NCI-H1694 (cell line): ENCODE measurements at regions not wholly inside any gene's neighbourhood (a gene's known extent, or its start where the extent isn't known, plus 50 kb on each side); places are given as distances from the start of the nearest gene placed in this dataset.
"Not testable (repeated sequence)": the region's sequence is repeated elsewhere in the genome, so short reads cannot be mapped to it uniquely, and the experiment has no call there.

Experiments
- DNase-seq: peaks from one replicate; lab custom pipeline; 2025; lab: John Stamatoyannopoulos, UW

DNA sequence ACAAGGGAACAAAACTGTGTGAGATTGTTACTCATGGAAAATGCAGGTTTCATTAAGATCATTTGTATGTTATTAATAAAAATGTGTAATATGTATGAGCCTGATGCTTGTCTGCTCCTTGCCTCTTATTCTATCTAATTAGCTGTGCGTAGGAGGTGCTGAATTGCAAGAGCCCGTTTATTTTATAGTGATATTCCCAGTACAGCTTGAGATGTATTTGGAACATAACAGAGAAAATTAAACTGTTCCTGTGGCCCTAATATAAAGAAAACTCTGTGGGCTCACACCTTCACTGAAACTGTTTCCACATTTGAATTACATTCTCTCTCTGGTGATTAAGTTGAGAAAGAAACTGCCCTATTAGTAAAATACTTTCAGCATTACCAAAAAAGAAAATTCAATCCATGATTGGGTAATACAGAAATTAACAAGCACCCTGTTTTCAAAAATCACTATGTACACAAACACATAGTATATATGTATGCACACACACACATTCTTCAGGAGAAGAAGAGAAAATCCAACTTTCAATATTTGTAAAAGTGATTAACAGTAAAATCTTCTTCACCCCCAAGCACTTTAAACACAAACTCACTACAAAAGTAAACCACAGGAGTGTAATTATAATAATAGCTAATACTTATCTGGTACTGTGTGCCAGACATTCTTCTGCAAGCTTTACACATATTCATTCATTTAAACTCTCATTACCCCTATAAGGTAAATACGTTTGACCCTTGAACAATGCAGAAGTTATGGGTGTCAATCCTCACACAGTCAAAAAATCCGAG, 233.2 kb downstream of the PHLDA1 start:
- no peak for DNase-seq

DNA sequence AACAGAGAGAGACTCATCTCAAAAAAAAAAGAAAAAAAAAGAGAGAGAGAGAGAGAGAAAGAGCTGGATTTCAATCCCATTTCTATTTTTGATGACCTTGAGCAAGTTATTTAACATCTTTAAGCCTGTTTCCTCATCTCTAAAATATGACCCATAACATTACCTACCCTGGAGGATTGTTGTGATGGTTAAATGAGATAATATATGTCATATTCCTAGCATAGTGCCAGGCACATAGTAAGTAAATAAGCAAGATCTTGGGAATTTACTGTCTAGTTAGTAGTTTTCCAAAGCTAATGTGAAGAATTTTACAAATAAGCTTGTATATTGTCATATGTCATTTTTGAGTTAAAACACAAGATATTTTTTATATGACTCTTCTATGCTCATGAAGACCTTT, 236.5 kb downstream of the PHLDA1 start:
- DNase-seq, result no peak

DNA sequence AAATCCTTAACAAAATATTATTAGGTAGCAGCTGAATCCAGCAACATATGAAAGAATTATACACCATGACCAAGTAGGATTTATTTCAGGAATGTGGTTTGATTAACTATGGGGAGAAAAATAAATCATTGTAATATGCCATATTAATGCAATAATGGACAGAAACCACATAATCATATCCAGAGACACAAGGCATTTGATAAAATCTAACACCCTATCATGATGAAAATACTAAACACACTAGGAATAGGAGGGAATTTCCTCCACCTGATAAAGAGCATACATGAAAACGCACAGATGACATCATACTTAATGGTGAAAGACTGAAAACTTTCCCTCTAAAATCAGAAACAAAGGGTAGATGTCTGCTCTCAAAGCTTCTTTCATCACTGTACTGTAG, 238.9 kb downstream of the PHLDA1 start:
- no peak for DNase-seq

DNA sequence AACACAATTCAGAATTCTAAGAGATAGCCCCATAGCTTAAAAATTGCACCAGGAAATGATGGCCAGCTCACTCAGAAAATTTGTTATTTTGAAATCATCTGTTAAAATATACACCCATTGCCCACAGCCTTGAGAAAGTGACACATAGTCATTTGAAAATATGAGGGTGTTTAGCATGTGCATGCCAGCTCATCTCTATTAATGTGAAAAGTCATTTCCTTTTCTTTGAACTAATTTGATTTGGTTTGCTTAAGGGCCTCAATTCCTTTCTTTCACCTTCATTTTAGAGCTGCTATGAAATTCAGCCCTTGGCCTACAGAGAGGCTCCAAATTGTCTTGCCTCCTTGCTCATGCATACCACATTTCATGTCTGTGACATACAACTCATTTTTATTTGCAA, 241.4 kb downstream of the PHLDA1 start:
- DNase-seq, result no peak

DNA sequence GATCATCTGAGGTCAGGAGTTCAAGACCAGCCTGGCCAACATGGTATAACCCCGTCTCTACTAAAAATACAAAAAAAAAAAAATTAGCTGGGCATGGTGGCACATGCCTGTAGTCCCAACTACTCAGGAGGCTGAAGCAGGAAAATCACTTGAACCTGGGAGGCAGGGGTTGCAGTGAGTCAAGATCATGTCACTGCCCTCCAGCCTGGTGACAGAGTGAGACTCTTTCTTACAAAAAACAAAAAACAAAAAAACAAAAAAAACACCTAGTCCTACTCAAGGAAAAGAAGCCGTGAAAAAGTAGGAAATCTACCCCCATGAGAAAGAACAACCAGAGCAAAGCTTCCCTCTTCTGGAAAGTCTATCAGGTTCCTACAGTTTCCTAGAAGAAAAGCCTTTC, 244.4 kb downstream of the PHLDA1 start:
- not testable (repeated sequence) for DNase-seq

DNA sequence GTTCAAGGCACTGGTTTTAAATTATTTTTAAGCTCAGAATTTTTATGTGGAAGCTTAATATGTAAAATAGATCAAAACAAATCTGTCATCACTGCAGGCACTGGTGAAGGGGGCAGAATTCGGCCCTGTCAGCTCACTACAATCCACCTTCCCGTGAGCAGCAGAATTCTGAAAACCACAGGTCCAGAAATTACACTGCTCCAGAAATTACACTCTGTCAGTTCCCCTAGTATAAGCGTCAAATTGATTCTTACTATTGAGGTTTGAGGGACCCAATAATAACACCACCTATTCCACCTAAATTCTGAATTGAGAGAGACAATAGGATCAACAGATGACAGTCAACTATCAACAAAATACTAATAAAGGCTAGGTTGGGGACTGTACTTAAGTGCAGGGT, 245.5 kb downstream of the PHLDA1 start:
- no peak for DNase-seq

DNA sequence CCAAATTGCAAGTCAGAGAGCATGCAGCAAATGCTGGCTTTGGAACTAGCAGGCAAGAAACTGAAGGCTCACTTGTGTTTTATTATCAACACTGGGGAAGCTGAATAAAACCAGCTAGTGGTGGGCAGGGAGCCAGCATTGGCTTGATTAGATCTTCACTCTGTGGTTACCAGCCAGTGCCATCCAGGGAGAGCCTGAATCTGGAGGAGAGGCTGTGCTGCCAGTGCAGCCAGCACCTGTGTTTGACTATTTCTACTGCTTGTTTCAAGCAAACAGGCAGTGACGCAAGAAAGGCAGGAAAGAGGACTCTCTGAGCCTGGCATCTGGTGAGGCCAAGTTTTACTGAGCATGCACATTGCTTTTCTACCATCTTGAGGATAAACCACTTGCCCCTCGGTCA, 247.0 kb downstream of the PHLDA1 start:
- DNase-seq, result peak; percentile 46

DNA sequence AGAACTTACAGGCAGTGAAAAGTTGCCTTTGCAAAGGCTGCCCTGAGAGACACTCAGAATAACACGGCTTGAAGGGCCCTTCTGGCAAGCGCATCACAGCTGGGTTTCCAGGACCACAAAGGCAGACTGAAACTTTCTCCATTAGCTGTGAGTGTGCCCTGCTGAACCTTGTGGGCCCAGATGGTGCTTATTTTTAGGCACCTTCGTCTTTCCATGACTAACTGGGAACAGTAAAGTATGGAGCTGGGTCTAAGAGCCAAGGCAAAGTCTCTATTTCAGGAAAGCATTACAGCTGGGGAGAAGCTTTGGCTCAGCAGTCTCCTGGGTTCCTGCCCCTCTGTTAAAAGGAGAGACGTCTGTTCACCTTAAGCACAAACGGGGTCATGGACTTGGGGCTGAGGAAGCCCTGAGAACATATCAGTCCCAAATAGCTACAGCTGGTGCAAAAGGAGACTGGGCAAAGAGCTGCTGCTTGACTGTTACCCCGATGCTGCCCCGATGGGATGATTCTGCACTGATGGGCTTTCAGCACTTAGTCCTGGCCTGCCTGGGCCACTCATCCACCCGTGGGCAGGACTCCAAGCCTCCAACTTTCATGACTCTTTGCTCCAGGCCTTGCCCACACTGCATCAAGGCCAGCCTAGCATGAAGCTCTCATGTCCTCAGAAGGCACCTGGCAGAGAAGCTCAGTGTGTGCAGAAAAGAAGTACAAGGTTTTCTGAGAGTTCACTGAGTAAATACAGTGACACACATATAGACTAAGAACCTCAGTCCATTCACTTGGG, 248.3 kb downstream of the PHLDA1 start:
- DNase-seq, result no peak

DNA sequence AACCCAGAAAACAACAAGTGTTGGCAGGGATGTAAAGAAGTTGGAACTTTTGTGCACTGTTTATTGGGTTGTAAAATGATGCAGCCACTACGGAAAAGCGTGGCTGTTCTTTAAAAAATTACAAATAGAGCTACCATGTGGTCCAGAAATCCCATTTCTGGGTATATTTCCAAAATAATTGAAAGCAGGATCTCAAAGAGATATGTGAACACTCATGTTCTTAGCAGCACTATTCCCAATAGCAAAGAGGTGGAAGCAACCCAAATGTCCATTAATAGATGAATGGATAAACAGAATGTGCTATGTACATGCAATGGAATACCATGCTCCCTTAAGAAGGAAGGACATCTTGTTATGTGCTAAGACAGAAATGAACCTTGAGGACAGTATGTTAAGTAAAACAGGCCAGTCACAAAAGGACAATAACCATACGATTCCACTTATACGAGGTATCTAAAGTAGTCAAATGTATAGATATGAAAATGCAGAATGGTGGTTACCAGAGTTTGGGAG, 249.5 kb downstream of the PHLDA1 start:
- DNase-seq, result no peak

DNA sequence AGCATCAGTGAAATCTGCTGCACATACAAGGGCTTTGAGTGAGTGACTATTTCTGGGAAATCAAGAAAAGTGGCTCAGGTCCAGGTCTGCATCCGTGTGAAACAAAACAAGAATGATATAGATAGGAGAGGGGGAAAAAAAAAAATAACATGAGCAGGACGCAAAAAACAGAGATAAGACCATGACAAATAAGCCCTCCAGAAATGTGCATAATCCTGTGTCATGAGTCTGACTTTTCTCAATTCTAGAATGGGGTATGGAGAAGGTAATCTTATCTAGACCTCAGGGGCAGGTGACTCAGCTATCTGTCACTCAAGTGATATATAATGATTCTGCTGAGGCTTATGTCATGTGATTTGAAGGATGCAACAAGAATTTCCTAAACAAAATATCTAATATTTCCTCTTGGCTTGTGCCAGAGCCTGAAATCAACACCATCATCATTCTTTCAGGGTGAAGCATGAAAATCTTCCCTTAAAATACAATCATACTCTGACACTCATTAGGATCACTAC, 250.0 kb downstream of the PHLDA1 start:
- DNase-seq, result no peak

DNA sequence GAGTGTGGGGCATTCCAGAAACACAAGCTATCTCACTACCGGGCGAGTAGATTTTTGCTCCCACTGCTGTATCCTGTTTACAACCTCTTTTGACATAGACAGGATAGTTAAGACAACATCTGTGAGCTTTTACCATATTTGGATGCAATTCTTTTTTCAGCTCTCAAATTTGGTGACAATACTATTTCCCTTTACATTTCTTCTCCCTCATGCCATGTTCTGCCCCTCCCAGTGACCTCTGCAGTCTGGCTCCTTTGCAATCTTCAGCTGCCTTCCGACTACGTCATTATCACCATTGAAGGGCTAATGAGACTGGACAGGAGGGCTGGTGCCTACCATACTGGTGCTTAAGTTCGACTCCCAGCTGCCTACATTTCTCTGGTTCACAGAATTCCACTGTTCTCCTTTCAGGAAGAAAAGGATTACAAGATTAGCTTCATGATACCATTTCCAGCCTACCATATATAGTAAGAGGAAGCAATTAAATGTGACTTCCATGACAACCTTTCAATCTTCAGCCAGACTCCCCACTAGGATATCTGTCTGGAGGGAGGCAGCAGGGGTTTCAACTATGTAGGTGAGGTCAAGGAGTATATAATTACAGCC, 251.6 kb downstream of the PHLDA1 start:
- no peak for DNase-seq

DNA sequence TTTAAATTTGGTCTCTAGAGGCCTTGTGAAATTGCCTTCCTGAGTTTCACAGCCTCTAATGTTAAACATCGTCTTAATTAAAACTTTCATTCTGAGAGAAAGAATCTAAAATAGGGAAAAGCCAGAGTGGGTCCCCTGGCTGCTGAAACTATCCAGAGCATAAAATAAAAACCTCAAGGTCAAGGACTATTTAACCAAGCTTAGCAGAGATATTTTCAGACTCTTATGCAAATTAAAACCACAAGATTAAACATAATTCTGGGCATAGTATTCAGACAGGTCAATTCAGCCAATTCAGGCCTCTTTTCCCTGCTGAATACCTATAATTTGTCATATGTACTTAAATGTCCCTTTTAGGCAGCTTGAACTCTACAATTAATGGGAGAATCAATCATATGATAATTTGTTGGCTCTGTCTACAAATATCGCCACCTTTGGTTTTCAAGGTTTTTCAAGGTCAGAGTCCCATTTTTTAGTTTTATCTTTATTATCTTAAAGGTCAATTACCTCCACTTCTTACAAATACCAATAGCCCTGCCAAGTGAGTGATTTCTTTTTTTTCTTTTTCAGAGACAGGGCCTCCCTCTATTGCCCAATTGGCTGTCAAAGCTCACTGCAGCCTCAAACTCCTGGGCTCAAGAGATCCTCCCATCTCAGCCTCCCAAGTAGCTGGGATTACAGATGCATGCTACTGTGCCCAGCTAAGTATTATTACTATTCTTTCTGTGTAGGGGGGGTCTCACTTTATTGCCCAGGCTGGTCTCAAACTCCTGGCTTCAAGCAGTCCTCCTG, 257.1 kb downstream of the PHLDA1 start:
- no peak for DNase-seq

DNA sequence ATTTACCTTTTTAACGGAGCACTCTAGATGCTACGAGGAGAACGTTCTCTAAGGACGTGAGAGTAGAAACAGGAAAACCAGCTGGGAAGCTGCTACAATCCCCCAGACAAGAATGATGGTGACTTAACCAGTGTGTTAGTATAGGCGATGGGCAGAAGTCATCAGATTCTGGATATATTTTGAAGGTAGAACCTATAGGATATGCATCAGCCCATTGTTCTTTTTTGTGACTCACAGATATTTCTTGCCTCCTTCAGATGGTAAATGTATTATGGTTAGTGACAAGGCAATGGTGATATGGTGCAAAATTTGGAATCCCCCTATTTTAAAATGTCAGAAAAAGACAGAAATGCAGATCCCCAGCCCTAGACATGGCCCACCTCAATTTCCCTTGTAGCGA, 258.2 kb downstream of the PHLDA1 start:
- no peak for DNase-seq

DNA sequence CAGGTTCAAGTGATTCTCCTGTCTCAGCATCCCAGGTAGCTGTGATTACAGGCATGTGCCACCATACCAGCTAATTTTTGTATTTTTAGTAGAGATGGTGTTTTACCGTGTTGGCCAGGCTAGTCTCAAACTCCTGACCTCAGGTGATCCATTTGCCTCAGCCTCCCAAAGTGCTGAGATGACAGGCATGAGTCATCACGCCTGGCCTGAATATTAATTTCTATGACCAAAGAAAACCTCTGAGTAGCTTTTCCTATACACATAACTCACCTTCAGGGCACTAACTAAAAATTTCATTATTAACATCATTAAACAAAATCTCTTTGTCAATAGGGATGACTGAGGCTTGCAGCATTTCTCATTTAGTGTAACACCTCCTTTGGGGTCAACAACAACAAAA, 259.6 kb upstream of the KRR1 start:
- no peak for DNase-seq

DNA sequence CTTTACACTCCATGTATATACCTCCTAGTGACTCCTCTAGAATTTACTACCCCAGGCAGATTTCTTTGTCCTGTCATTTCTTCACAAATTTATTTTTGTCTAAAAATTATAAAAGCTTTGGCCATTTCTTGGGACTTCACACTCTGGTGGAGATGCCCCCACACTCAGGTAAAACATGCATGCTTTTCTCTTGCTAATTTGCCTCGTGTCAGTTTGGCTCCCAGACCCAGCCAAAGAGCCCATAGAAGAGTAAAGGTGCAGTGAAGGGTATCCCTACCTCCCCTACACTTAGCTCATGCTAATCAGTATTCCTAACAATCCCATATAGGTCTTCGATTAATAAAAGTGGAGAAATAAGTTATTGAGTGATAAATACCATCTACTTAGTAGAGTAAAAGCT, 256.5 kb upstream of the KRR1 start:
- no peak for DNase-seq

DNA sequence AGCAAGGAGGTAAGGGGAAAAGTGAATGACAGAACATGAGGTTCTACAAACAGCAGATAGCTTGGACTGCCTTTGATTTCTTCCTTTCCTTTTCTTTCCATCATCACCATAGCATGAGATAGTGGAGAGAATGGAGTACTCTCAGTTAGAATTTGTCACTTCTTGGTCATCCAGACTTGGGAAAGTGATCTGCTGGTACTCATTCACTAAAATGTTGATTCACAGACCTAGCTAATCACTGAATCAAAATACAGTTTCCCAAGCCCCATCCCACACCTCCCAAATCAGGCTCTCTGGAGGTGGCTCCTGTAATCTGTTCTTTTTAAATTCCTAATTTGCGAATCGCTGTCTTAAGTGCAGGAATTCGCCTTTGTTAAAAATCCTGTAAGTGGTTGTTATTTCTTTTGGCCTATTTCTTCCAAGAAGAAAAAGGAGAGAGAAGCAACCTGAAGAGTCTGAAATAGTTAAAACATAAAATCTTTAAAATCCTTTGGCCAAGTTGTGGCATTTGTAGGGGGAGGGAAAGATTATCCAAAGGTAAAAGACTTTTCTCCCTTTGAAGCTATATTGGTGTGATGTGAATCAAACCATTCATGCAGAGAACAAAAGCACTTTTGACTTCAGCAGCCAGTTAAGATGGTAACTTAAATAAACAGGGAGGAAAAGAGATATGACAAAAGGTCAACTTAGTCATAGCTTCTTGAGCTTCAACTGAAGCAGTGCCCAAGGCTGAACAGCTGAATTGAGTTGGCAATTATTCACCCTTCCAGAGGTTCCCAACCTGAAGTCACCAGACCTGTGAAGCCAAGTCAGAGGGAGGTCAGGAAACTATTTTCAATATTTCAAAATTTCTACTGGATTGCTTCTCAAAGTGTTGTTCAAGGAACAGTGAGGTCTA, 255.1 kb upstream of the KRR1 start:
- DNase-seq, result no peak

DNA sequence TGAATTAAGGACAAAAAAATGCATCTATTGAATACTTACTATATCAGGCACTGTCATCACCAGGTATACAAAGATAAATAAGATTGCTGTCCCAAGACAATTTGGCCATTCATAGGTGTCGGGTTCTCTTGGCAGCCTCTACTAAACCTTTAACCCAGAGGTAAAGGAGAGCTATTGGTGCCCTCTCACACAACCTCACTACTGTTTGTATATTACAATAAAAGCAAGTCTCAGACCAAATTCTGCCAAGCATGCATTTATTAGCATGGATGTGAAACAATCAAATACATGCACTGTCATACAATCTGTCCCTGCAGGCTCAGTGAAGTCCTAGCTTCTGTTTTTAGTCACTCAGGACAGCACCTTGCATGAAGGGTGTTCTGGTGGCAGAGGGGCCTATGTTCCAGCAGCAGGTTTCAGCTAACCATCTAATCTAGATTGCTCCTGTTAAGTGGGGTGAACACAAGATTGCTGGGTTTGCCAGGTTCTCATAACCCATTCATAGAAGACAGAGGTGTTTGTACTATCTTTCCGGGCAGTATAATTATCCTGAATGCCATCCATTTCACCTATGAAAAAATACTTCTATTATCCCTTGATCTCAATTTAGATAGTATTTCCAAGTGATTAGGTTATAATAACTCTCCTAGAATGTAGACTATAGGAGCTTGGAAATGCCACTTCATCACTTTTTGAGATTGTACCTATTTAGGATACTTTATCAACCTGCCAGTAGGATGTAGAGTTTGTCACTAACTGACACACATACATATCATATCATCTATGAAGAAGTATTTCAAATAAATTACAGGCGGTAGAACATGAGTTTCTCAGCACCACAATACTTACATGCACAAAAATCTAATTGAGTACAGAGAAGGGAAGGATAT, 254.0 kb upstream of the KRR1 start:
- DNase-seq, result no peak

DNA sequence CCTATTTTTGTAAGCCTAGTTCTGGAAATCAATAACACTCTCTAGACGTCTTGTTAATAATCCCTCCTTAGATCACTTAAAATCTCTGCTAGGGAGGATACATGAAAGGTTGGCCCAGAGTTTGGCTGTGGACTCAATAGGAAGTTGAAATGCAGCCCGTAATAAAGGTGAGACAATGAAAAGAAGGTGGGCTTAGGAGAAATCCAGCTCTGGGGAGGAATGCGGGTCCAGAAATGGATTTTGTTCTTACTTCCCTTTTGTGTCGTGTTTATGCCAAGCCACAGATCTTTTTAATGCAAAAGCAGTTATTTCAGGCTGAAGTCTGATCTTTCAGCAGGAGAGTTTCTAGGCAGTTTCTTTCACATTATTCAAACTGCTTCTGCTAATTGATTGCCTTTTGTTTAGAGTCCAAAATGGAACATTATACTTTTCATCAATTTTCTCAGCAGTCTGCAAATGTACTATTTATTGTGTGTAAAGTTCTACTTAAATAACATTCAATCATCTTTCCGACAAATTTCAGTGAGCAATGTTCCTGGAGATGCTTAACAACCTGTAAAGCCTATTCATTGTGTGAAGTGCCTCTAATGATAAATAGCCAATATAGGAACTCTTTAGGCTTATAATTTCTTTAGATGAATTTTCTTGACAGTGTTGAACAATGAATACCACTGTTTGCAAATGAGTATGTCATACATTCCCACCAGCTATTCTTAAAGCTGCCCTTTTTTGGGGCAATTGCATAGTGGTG, 252.9 kb upstream of the KRR1 start:
- no peak for DNase-seq
